Stomach (tissue), 8 donors: ENCODE measurements at regions not wholly inside any gene's neighbourhood (a gene's known extent, or its start where the extent isn't known, plus 50 kb on each side); places are given as distances from the start of the nearest gene placed in this dataset.

Experiments
- DNase-seq, 2 donors: peaks; one replicate each; pipeline versions ENCODE4 v3.0.0 to v3.0.0-alpha.2; 2013 to 2019
- H3K27ac ChIP-seq, 5 donors: fragments of 200-600 bp in 4 of 5; sonication (generic) in 4 of 5; one replicate each; pipeline ENCODE4 v1.5.1; 2013 to 2019; ENCODE audit warnings: mild to moderate bottlenecking in 1 of 5, moderate library complexity in 1 of 5
- H3K27me3 ChIP-seq, 3 donors: fragments of 200-600 bp; sonication (generic); one replicate each; pipeline ENCODE4 v1.5.1; 2017 to 2019; ENCODE audit warnings: mixed run types in 1 of 3
- H3K36me3 ChIP-seq, 4 donors: fragments of 200-600 bp; sonication (generic); 1 replicate in 3 of 4; 2 replicates in 1 of 4; pipeline ENCODE4 v1.5.1; 2016 to 2019
- H3K4me1 ChIP-seq, 4 donors: fragments of 200-600 bp; sonication (generic); one replicate each; pipeline ENCODE4 v1.5.1; 2016 to 2019
- H3K4me3 ChIP-seq, 4 donors: fragments of 200-600 bp; sonication (generic) in 3 of 4; one replicate each; pipeline ENCODE4 v1.5.1; 2016 to 2019; ENCODE audit warnings: mild to moderate bottlenecking in 1 of 4
- H3K9me3 ChIP-seq, 4 donors: fragments of 200-600 bp; sonication (generic); one replicate each; pipeline ENCODE4 v1.5.1; 2016 to 2019
- EP300 ChIP-seq: sonication (generic); formaldehyde crosslinking; IDR thresholded peaks from one replicate; pipeline ENCODE4 v1.6.1; 2017; ENCODE audit warnings: antibody characterized with exemption
- POLR2A ChIP-seq, 4 donors: fragments of 450-650 bp; IDR thresholded peaks; one replicate each; pipeline ENCODE4 v1.6.1; 2016; ENCODE audit warnings: antibody characterized with exemption in 4 of 4, control low read depth in 2 of 4, mild to moderate bottlenecking in 1 of 4, moderate library complexity in 1 of 4
- POLR2AphosphoS5 ChIP-seq, 3 donors: sonication (generic); formaldehyde crosslinking; IDR thresholded peaks; one replicate each; pipeline ENCODE4 v1.6.1; 2016; ENCODE audit warnings: antibody characterized with exemption in 3 of 3
- WGBS, 5 donors: extraction: QIAGEN DNeasy Blood & Tissue Kit in 3 of 5; methylation state at CpG; one replicate each; pipeline versions ENCODE4 v1.1.5 to v1.1.7; 2013 to 2018; 5-methylcytosine and 5-hydroxymethylcytosine counted together
- intact Hi-C: fragments of 100-400 bp; cut with DNase I; formaldehyde crosslinking; loops from one replicate; pipeline ENCODE4 v1.15.1; 2023; ENCODE audit warnings: low total_unique reads
- TF ChIP-seq, protein P1 (sequence below), 7 experiments: fragments of 450-650 bp in 4 of 7; fragments of 200-600 bp in 3 of 7; sonication (generic) in 3 of 7; IDR thresholded peaks; one replicate each; pipeline ENCODE4 v1.5.1; 2016 to 2019; ENCODE audit warnings: antibody characterized with exemption in 7 of 7, control low read depth in 2 of 7, mild to moderate bottlenecking in 1 of 7
- donor health status: healthy with polysubstance abuse.
- donor health status: Bipolar disorder and iron deficiency.
- donor health status: healthy.

DNA sequence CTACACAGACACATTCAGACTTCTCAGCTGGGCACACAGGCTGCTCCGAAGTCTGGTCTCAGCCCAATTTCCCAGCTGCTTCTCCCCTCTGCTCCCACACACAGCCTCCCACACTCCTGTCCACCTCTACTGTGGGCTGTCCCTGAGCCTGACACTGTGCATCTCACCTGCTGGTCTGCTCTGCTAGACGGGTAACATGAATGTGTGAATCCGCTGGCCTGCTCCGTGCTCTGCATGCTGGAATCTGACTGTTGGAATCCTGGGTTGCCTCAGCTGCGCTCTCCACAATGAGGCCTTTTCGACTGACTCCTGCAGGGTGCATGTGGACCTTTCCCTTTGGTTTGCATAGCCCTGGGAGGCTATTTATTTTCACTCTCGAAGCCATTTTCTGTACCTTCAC is 489.5 kb upstream of the B3GAT1 start:
- intact Hi-C loops: no loop called here
- 29 to 70% (median 53%) methylated on average over 7 of the region's 7 CpGs for WGBS, 5 donors
- no peak for DNase-seq
- Histone ChIP-seq H3K27ac (no peak overlapping the region), H3K9me3 (no peaks in the 10 kb centered on the region), H3K36me3 (no peaks in the 10 kb centered on the region), H3K4me3 (no peak overlapping the region), H3K27me3 (peaks cover 0 to 13% (median 6%) of the 10 kb centered on the region in 3 donors), H3K4me1 (peaks cover 0 to 15% (median 0%) of the 10 kb centered on the region in 4 donors)
- TF ChIP-seq POLR2A (IDR thresholded peaks at IDR 0.05) (no peak), POLR2AphosphoS5 (IDR thresholded peaks at IDR 0.05) (no peak), EP300 (no peak)
- TF ChIP-seq, protein P1, sequence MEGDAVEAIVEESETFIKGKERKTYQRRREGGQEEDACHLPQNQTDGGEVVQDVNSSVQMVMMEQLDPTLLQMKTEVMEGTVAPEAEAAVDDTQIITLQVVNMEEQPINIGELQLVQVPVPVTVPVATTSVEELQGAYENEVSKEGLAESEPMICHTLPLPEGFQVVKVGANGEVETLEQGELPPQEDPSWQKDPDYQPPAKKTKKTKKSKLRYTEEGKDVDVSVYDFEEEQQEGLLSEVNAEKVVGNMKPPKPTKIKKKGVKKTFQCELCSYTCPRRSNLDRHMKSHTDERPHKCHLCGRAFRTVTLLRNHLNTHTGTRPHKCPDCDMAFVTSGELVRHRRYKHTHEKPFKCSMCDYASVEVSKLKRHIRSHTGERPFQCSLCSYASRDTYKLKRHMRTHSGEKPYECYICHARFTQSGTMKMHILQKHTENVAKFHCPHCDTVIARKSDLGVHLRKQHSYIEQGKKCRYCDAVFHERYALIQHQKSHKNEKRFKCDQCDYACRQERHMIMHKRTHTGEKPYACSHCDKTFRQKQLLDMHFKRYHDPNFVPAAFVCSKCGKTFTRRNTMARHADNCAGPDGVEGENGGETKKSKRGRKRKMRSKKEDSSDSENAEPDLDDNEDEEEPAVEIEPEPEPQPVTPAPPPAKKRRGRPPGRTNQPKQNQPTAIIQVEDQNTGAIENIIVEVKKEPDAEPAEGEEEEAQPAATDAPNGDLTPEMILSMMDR (IDR thresholded peaks at IDR 0.05): no peak

DNA sequence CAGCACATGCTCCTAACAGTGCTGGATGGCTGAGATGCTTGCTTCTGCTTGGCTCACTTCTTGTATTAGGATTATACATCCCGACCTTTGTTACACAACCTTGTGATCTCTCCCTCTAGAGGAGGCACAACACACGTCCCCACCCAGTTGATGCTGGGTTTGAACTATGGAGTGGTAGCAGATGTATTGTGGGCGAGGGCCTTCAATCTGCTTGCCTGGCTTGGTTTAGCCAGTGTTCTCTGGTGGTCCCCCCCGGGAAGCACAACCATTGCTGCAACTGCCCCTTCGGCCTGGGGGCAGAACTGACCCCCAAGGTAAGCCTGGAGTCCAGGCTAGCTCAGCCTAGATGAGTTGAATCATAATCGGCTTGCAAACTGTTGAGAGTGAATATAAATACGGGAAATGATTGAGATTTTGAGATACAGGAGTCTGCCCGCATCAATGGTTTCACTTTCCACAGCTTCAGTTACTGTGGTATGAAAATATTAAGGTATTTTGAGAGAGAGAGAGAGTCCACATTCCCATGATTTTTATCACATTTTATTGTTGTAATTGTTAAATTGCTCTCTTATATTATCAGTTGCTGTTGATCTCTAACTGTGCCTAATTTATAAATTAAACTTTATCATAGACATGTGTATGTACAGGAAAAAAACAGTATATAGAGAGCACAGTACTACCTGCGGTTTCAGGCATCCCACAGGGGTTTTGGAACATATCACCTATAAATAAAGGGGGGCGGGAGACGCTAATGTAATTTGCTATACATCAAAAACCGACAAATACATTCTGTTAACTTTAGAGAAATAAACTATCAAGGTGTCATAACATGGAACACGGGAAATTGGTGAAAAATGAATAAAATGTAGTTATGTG is 482.0 kb upstream of the B3GAT1 start:
- DNase-seq: no peak
- intact Hi-C loops: no loop called here
- 77 to 86% (median 82%) methylated on average over 13 of the region's 13 CpGs for WGBS, 5 donors
- H3K4me3 ChIP-seq: no peak overlapping the region
- H3K36me3 ChIP-seq: no peaks in the 10 kb centered on the region
- TF ChIP-seq POLR2A (IDR thresholded peaks at IDR 0.05) (no peak), EP300 (no peak)
- H3K27me3 ChIP-seq: peaks cover 0 to 4% (median 0%) of the 10 kb centered on the region in 3 donors
- H3K4me1 ChIP-seq: no peaks in the 10 kb centered on the region
- no peak overlapping the region for H3K27ac ChIP-seq
- H3K9me3 ChIP-seq: peaks cover 0 to 8% (median 7%) of the 10 kb centered on the region in 4 donors

GRCh38 chr11:134890446-134890845 is 478.4 kb upstream of the B3GAT1 start:
- H3K4me1 ChIP-seq: no peaks in the 10 kb centered on the region
- TF ChIP-seq EP300 (no peak), POLR2A (IDR thresholded peaks at IDR 0.05) (no peak), POLR2AphosphoS5 (IDR thresholded peaks at IDR 0.05) (no peak)
- TF ChIP-seq, protein P1 (IDR thresholded peaks at IDR 0.05): no peak
- intact Hi-C loops: no loop called here

DNA sequence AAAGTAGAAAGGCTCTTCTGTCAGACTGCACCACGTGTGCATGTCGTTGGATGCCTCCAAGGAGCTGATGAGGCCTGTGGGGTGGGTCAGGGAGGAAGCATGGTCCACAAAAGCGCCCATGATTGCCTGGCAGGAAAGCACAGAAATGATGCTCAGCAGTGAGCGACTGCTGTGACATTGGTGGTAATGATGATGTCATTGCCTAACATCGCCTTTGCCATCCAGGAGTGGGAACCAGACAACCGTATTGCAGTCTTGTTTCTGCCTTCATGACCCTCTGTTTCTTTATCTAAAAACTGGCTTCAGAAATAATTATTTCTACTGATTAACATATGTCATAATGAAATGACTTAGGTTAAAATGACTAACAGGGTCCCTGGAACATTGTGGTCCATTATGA is 477.8 kb upstream of the B3GAT1 start:
- Histone ChIP-seq H3K4me3 (no peak overlapping the region), H3K4me1 (no peaks in the 10 kb centered on the region), H3K27me3 (peaks cover 0 to 12% (median 0%) of the 10 kb centered on the region in 3 donors), H3K27ac (no peak overlapping the region), H3K36me3 (no peaks in the 10 kb centered on the region), H3K9me3 (peaks cover 0 to 8% (median 7%) of the 10 kb centered on the region in 4 donors)
- no peak for DNase-seq
- no peak for TF ChIP-seq POLR2AphosphoS5 (IDR thresholded peaks at IDR 0.05)
- TF ChIP-seq, protein P1 (IDR thresholded peaks at IDR 0.05): no peak
- TF ChIP-seq POLR2A (IDR thresholded peaks at IDR 0.05): no peak
- no peak for TF ChIP-seq EP300
- 75 to 87% (median 83%) methylated on average over 6 of the region's 6 CpGs for WGBS, 5 donors
- intact Hi-C loops: no loop called here

More at GRCh38 chr11:134890446-134890845, 478.4 kb upstream of the B3GAT1 start:
- H3K27me3 ChIP-seq: peaks cover 0 to 5% (median 0%) of the 10 kb centered on the region in 3 donors
- H3K9me3 ChIP-seq: peaks cover 0 to 8% (median 7%) of the 10 kb centered on the region in 4 donors
- no peak for DNase-seq
- 65 to 79% (median 72%) methylated on average over 4 to 5 of the region's 5 CpGs for WGBS, 5 donors
- no peaks in the 10 kb centered on the region for H3K36me3 ChIP-seq
- no peak overlapping the region for H3K27ac ChIP-seq
- no peak overlapping the region for H3K4me3 ChIP-seq

GRCh38 chr11:134888821-134889220 is 476.8 kb upstream of the B3GAT1 start:
- 78 to 88% (median 85%) methylated on average over 10 of the region's 10 CpGs for WGBS, 5 donors
- no peak for DNase-seq
- no peak overlapping the region for H3K27ac ChIP-seq
- H3K27me3 ChIP-seq: peaks cover 0 to 14% (median 0%) of the 10 kb centered on the region in 3 donors
- intact Hi-C loops: no loop called here
- H3K4me3 ChIP-seq: no peak overlapping the region
- no peaks in the 10 kb centered on the region for H3K4me1 ChIP-seq
- TF ChIP-seq EP300 (no peak), POLR2AphosphoS5 (IDR thresholded peaks at IDR 0.05) (no peak), POLR2A (IDR thresholded peaks at IDR 0.05) (no peak)
- TF ChIP-seq, protein P1 (IDR thresholded peaks at IDR 0.05): no peak
- no peaks in the 10 kb centered on the region for H3K36me3 ChIP-seq
- H3K9me3 ChIP-seq: peaks cover 0 to 8% (median 7%) of the 10 kb centered on the region in 4 donors
